GM12878 (cell line): ENCODE measurements at regions not wholly inside any gene's neighbourhood (a gene's known extent, or its start where the extent isn't known, plus 50 kb on each side); places are given as distances from the start of the nearest gene placed in this dataset.

Experiments
- BHLHE40 ChIP-seq, 2 experiments: fragments of 450-650 bp in 1 of 2; IDR thresholded peaks; 2 replicates each; pipeline ENCODE4 v1.6.1; 2011 to 2017; ENCODE audit warnings: low read depth in 2 of 2, borderline replicate concordance in 1 of 2, improper control_type of control experiment in 1 of 2, low read length in 1 of 2, mild to moderate bottlenecking in 1 of 2
- EP300 ChIP-seq, 2 experiments: fragments of 150-350 bp in 1 of 2; IDR thresholded peaks; 2 replicates each; pipeline ENCODE4 v1.6.1; 2011 to 2012; ENCODE audit warnings: low read depth in 2 of 2, low read length in 2 of 2, borderline replicate concordance in 1 of 2, improper control_type of control experiment in 1 of 2, inconsistent platforms in 1 of 2; ENCODE audit not compliant: control insufficient read depth in 1 of 2
- PML ChIP-seq: IDR thresholded peaks from 2 replicates; pipeline ENCODE4 v1.6.1; 2012; ENCODE audit warnings: low read length, inconsistent platforms
- POLR2AphosphoS5 ChIP-seq: IDR thresholded peaks from 2 replicates; pipeline ENCODE4 v1.6.1; 2011; ENCODE audit warnings: mild to moderate bottlenecking, low read length, inconsistent platforms
- RFX5 ChIP-seq: IDR thresholded peaks from 2 replicates; pipeline ENCODE4 v1.6.1; 2011; ENCODE audit warnings: low read depth, low read length, improper control_type of control experiment
- TF ChIP-seq, protein P1 (sequence below), 3 experiments: IDR thresholded peaks in 2 of 3; conservative IDR thresholded peaks in 1 of 3; 2 replicates each; pipeline ENCODE4 v1.5.1; 2011; ENCODE audit warnings: low read depth in 3 of 3, low read length in 3 of 3, mild to moderate bottlenecking in 3 of 3, control low read depth in 2 of 3, moderate library complexity in 2 of 3, inconsistent platforms in 1 of 3, mixed read lengths in 1 of 3; ENCODE audit not compliant: control insufficient read depth in 2 of 3, insufficient read depth in 1 of 3; ENCODE audit errors: extremely low read depth in 1 of 3
- TF ChIP-seq, protein P2 (sequence below): fragments of 450-650 bp; IDR thresholded peaks from 2 replicates; pipeline ENCODE4 v1.6.1; 2017; ENCODE audit warnings: mild to moderate bottlenecking, low read depth, inconsistent platforms; ENCODE audit not compliant: poor library complexity, severe bottlenecking
- TF ChIP-seq, protein P3 (sequence below): fragments of 450-650 bp; IDR thresholded peaks from 2 replicates; pipeline ENCODE4 v1.6.1; 2017; ENCODE audit warnings: antibody characterized with exemption, mild to moderate bottlenecking, moderate library complexity

DNA sequence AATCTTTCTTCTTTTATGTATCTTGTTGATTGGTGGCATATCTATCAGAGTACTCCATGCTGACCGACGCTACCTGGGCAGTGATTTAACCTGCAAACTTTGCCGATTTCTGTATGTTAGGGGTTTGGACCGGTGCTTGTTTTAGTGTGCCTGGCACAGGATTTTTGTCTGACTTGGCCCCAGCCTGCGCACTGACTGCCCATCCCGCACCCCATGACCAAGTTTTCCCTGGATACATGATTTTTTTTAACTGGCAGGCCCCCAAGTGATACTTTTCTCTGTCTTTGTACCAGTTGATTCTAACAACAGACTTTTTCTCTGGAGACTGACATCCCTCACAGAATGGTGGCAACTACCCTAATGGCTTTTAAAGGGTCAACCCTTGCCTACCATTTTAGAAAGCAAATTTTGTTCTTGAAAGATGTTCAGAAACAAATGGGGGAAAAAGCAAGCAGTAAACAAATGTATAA lies 69.0 kb upstream of the C1QTNF9B start:
- TF ChIP-seq, protein P1, sequence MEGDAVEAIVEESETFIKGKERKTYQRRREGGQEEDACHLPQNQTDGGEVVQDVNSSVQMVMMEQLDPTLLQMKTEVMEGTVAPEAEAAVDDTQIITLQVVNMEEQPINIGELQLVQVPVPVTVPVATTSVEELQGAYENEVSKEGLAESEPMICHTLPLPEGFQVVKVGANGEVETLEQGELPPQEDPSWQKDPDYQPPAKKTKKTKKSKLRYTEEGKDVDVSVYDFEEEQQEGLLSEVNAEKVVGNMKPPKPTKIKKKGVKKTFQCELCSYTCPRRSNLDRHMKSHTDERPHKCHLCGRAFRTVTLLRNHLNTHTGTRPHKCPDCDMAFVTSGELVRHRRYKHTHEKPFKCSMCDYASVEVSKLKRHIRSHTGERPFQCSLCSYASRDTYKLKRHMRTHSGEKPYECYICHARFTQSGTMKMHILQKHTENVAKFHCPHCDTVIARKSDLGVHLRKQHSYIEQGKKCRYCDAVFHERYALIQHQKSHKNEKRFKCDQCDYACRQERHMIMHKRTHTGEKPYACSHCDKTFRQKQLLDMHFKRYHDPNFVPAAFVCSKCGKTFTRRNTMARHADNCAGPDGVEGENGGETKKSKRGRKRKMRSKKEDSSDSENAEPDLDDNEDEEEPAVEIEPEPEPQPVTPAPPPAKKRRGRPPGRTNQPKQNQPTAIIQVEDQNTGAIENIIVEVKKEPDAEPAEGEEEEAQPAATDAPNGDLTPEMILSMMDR (IDR thresholded peaks at IDR 0.05 in 2 of 3, conservative IDR thresholded peaks at IDR 0.05 in 1 of 3; ENCODE audit: control insufficient read depth in 2 of 3, extremely low read depth in 1 of 3, insufficient read depth in 1 of 3, low read depth in 3 of 3, low read length in 3 of 3), result no peak
- TF ChIP-seq PML (no peak), BHLHE40 (IDR thresholded peaks at IDR 0.05; ENCODE audit: borderline replicate concordance in 1 of 2, low read depth in 2 of 2, low read length in 1 of 2) (no peak), EP300 (IDR thresholded peaks at IDR 0.05; ENCODE audit: borderline replicate concordance in 1 of 2, control insufficient read depth in 1 of 2, low read depth in 2 of 2, low read length in 2 of 2) (no peak), POLR2AphosphoS5 (no peak), RFX5 (no peak)
- TF ChIP-seq, protein P2, sequence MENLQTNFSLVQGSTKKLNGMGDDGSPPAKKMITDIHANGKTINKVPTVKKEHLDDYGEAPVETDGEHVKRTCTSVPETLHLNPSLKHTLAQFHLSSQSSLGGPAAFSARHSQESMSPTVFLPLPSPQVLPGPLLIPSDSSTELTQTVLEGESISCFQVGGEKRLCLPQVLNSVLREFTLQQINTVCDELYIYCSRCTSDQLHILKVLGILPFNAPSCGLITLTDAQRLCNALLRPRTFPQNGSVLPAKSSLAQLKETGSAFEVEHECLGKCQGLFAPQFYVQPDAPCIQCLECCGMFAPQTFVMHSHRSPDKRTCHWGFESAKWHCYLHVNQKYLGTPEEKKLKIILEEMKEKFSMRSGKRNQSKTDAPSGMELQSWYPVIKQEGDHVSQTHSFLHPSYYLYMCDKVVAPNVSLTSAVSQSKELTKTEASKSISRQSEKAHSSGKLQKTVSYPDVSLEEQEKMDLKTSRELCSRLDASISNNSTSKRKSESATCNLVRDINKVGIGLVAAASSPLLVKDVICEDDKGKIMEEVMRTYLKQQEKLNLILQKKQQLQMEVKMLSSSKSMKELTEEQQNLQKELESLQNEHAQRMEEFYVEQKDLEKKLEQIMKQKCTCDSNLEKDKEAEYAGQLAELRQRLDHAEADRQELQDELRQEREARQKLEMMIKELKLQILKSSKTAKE, result no peak
- TF ChIP-seq, protein P3, sequence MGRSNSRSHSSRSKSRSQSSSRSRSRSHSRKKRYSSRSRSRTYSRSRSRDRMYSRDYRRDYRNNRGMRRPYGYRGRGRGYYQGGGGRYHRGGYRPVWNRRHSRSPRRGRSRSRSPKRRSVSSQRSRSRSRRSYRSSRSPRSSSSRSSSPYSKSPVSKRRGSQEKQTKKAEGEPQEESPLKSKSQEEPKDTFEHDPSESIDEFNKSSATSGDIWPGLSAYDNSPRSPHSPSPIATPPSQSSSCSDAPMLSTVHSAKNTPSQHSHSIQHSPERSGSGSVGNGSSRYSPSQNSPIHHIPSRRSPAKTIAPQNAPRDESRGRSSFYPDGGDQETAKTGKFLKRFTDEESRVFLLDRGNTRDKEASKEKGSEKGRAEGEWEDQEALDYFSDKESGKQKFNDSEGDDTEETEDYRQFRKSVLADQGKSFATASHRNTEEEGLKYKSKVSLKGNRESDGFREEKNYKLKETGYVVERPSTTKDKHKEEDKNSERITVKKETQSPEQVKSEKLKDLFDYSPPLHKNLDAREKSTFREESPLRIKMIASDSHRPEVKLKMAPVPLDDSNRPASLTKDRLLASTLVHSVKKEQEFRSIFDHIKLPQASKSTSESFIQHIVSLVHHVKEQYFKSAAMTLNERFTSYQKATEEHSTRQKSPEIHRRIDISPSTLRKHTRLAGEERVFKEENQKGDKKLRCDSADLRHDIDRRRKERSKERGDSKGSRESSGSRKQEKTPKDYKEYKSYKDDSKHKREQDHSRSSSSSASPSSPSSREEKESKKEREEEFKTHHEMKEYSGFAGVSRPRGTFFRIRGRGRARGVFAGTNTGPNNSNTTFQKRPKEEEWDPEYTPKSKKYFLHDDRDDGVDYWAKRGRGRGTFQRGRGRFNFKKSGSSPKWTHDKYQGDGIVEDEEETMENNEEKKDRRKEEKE, result no peak
